B cell (primary cell): ENCODE measurements at regions not wholly inside any gene's neighbourhood (a gene's known extent, or its start where the extent isn't known, plus 50 kb on each side); places are given as distances from the start of the nearest gene placed in this dataset.

Experiments
- ATAC-seq: fragments of 200-7000 bp; cut with Tn5 transposase; one replicate; pipeline ENCODE4 v1.10.0; 2021; ENCODE audit warnings: low read depth, mild to moderate bottlenecking, moderate number of reproducible peaks, moderate library complexity
- CTCF ChIA-PET: fragments of 350-600 bp; sonication (Branson Sonifier 250); formaldehyde crosslinking; loops from one replicate; lab custom pipeline; 2021; ENCODE audit warnings: antibody characterized with exemption, inconsistent platforms; lab: Charles Lee
- POLR2A ChIA-PET: fragments of 350-600 bp; sonication (Branson Sonifier 250); formaldehyde crosslinking; loops from one replicate; lab custom pipeline; 2021; ENCODE audit warnings: antibody characterized with exemption; lab: Charles Lee
- DNase-seq: peaks from one replicate; pipeline ENCODE4 v3.0.0; 2013
- H2AFZ ChIP-seq: 2 replicates; pipeline ENCODE4 v1.6.1; 2012; ENCODE audit warnings: mild to moderate bottlenecking, low read depth, low read length; ENCODE audit not compliant: insufficient read depth, poor library complexity, severe bottlenecking
- H3K27ac ChIP-seq, 2 donors: 1 replicate in 1 of 2; 2 replicates in 1 of 2; pipeline ENCODE4 v1.5.1; 2012 to 2013; ENCODE audit warnings: low read length in 2 of 2, mild to moderate bottlenecking in 2 of 2, moderate library complexity in 1 of 2
- H3K27me3 ChIP-seq, 4 experiments: fragments of 200-600 bp in 1 of 4; sonication (generic) in 1 of 4; replicated peaks in 1 of 4; 1 replicate in 2 of 4; 2 replicates in 2 of 4; pipeline versions ENCODE4 v1.6.1 to v1.7.0; 2013 to 2016; ENCODE audit warnings: low read length in 3 of 4, mild to moderate bottlenecking in 2 of 4, mixed read lengths in 1 of 4, moderate library complexity in 1 of 4; ENCODE audit not compliant: insufficient read depth in 4 of 4, control insufficient read depth in 3 of 4; ENCODE audit errors: control extremely low read depth in 1 of 4
- H3K36me3 ChIP-seq, 2 experiments: replicated peaks in 1 of 2; 1 replicate in 1 of 2; 2 replicates in 1 of 2; pipeline versions ENCODE4 v1.6.1 to v1.7.1; 2013; ENCODE audit warnings: low read length in 1 of 2; ENCODE audit not compliant: insufficient read depth in 2 of 2, control insufficient read depth in 1 of 2; ENCODE audit errors: control extremely low read depth in 1 of 2, extremely low read depth in 1 of 2
- H3K4me1 ChIP-seq, 2 donors: fragments of 200-600 bp in 1 of 2; sonication (generic) in 1 of 2; 1 replicate in 1 of 2; 2 replicates in 1 of 2; pipeline versions ENCODE4 v1.5.1 to v1.6.1; 2013 to 2017; ENCODE audit warnings: low read length in 2 of 2; ENCODE audit not compliant: control insufficient read depth in 2 of 2, insufficient read depth in 2 of 2
- H3K4me2 ChIP-seq: replicated peaks from 2 replicates; pipeline ENCODE3; 2012; ENCODE audit warnings: mild to moderate bottlenecking, low read depth, low read length; ENCODE audit not compliant: poor library complexity, severe bottlenecking
- H3K4me3 ChIP-seq, 5 experiments: fragments of 200-600 bp in 1 of 5; sonication (generic) in 1 of 5; 1 replicate in 3 of 5; 2 replicates in 2 of 5; pipeline versions ENCODE4 v1.5.1 to v1.7.0; 2011 to 2016; ENCODE audit warnings: low read length in 4 of 5, mild to moderate bottlenecking in 4 of 5, low read depth in 2 of 5, control low read depth in 1 of 5, moderate library complexity in 1 of 5; ENCODE audit not compliant: insufficient read depth in 1 of 5; ENCODE audit errors: control extremely low read depth in 1 of 5, extremely low read depth in 1 of 5
- H3K79me2 ChIP-seq: fragments of 200-600 bp; sonication (generic); one replicate; pipeline ENCODE4 v1.6.0; 2016; ENCODE audit warnings: low read length; ENCODE audit not compliant: control insufficient read depth, insufficient read depth
- H3K9ac ChIP-seq: fragments of 200-600 bp; sonication (generic); 2 replicates; pipeline ENCODE4 v1.6.1; 2017; ENCODE audit warnings: mild to moderate bottlenecking, low read length, moderate library complexity
- H3K9me3 ChIP-seq, 3 donors: one replicate each; pipeline versions ENCODE4 v1.6.1 to v1.7.1; 2013; ENCODE audit warnings: low read length in 2 of 3; ENCODE audit not compliant: control insufficient read depth in 2 of 3, insufficient read depth in 1 of 3; ENCODE audit errors: control extremely low read depth in 1 of 3
- H4K20me1 ChIP-seq: 2 replicates; pipeline ENCODE4 v1.6.0; 2012; ENCODE audit warnings: mild to moderate bottlenecking, low read length; ENCODE audit not compliant: insufficient read depth, control insufficient read depth, poor library complexity, severe bottlenecking
- H3K27ac Mint-ChIP-seq: one replicate; pipeline ENCODE4 v1.8.0; 2021; ENCODE audit warnings: mixed read lengths
- H3K27me3 Mint-ChIP-seq: one replicate; pipeline ENCODE4 v1.8.0; 2021; ENCODE audit warnings: mixed read lengths
- H3K4me1 Mint-ChIP-seq: one replicate; pipeline ENCODE4 v1.8.0; 2021; ENCODE audit warnings: mixed read lengths
- H3K4me3 Mint-ChIP-seq: one replicate; pipeline ENCODE4 v1.8.0; 2021; ENCODE audit warnings: mixed read lengths
- H3K9me3 Mint-ChIP-seq: one replicate; pipeline ENCODE4 v1.8.0; 2022; ENCODE audit warnings: mixed read lengths; ENCODE audit not compliant: insufficient read depth
- EZH2 ChIP-seq: IDR thresholded peaks from 2 replicates; pipeline ENCODE4 v1.6.1; 2012; ENCODE audit warnings: borderline replicate concordance, low read depth, mild to moderate bottlenecking, moderate library complexity, low read length; ENCODE audit not compliant: insufficient read depth, poor library complexity, severe bottlenecking
- WGBS: methylation state at CpG from one replicate; pipeline ENCODE4 v1.1.5; 2013; ENCODE audit warnings: missing lambda C conversion rate; ENCODE audit not compliant: insufficient coverage; 5-methylcytosine and 5-hydroxymethylcytosine counted together
- intact Hi-C: fragments of 100-400 bp; cut with micrococcal nuclease; formaldehyde crosslinking; loops from one replicate; pipeline ENCODE4 v1.10.0; 2022
- TF ChIP-seq, protein P1 (sequence below): fragments of 200-600 bp; IDR thresholded peaks from one replicate; pipeline ENCODE4 v1.8.0; 2022; ENCODE audit warnings: antibody characterized with exemption, mild to moderate bottlenecking

DNA sequence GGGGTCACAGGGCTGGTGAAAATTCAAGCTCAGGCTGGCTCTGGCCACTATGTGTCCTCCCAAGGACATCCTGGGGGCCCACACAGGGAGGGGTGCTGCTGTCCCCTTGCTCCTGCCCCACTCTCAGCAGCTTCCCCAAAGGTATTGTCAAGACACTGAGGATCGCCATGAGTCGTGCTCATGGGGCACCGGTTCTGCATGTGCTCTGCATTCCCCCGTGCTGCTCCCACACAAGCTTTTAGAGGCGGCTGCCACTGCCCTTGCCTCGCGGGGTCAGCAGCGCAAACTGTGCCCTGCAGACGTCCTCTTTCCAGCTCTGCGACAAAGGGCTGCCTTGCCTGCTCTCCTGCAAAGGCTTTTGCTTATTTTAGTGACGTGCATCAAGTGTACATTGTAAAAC is 179.8 kb downstream of the ERMARD start:
- Histone ChIP-seq H2AFZ (no peak overlapping the region), H3K27me3 (no peaks in the 10 kb centered on the region), H3K36me3 (no peaks in the 10 kb centered on the region), H4K20me1 (no peaks in the 10 kb centered on the region), H3K4me2 (no peak overlapping the region), H3K79me2 (no peaks in the 10 kb centered on the region), H3K9ac (no peak overlapping the region), H3K27ac (no peak overlapping the region), H3K9me3 (peaks cover 0 to 4% (median 0%) of the 10 kb centered on the region in 3 donors), H3K4me3 (no peak overlapping the region), H3K4me1 (no peaks in the 10 kb centered on the region)
- no peak for ATAC-seq
- no peak overlapping the region for H3K27ac Mint-ChIP-seq
- ChIA-PET POLR2A (no interaction called here), CTCF (no interaction called here)
- no peak for TF ChIP-seq EZH2
- TF ChIP-seq, protein P1, sequence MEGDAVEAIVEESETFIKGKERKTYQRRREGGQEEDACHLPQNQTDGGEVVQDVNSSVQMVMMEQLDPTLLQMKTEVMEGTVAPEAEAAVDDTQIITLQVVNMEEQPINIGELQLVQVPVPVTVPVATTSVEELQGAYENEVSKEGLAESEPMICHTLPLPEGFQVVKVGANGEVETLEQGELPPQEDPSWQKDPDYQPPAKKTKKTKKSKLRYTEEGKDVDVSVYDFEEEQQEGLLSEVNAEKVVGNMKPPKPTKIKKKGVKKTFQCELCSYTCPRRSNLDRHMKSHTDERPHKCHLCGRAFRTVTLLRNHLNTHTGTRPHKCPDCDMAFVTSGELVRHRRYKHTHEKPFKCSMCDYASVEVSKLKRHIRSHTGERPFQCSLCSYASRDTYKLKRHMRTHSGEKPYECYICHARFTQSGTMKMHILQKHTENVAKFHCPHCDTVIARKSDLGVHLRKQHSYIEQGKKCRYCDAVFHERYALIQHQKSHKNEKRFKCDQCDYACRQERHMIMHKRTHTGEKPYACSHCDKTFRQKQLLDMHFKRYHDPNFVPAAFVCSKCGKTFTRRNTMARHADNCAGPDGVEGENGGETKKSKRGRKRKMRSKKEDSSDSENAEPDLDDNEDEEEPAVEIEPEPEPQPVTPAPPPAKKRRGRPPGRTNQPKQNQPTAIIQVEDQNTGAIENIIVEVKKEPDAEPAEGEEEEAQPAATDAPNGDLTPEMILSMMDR: no peak
- no peak for DNase-seq
- intact Hi-C loops: no loop called here
- H3K27me3 Mint-ChIP-seq: peaks cover 8% of the 10 kb centered on the region
- WGBS: 82% methylated on average over 10 of the region's 11 CpGs
- no peaks in the 10 kb centered on the region for H3K9me3 Mint-ChIP-seq
- H3K4me1 Mint-ChIP-seq: no peaks in the 10 kb centered on the region
- no peak overlapping the region for H3K4me3 Mint-ChIP-seq

DNA sequence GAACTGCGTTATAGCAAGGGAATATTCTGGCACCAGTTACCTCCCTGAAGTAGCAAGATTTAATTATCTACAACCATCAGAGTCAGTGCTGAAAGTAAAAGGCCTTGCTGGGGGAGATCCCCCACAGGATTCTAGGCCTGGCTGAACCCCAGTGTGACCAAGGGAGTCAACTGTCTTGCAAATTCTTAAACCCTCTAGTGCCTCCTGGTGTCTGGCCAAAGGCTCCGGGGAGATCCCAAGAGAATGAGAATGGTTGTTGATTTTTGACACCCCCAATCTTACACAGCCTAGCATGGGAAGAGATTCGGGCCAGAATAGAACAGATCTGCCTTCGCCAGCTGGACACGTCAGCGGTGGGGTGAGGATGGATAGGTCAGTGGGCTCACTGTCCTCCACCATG is 179.4 kb downstream of the ERMARD start:
- intact Hi-C loops: no loop called here
- no peak overlapping the region for H2AFZ ChIP-seq
- no peak overlapping the region for H3K4me3 ChIP-seq
- ChIA-PET POLR2A (no interaction called here), CTCF (no interaction called here)
- no peak for TF ChIP-seq EZH2
- TF ChIP-seq, protein P1: no peak
- H3K9me3 ChIP-seq: peaks cover 0 to 4% (median 0%) of the 10 kb centered on the region in 3 donors
- no peaks in the 10 kb centered on the region for H3K9me3 Mint-ChIP-seq
- no peaks in the 10 kb centered on the region for H4K20me1 ChIP-seq
- no peaks in the 10 kb centered on the region for H3K4me1 Mint-ChIP-seq
- 100% methylated on average over 3 of the region's 6 CpGs for WGBS
- H3K27me3 Mint-ChIP-seq: peaks cover 10% of the 10 kb centered on the region
- ATAC-seq (no peak), DNase-seq (no peak)
- H3K9ac ChIP-seq: no peak overlapping the region
- no peak overlapping the region for H3K27ac Mint-ChIP-seq
- no peak overlapping the region for H3K27ac ChIP-seq
- no peaks in the 10 kb centered on the region for H3K79me2 ChIP-seq
- H3K4me2 ChIP-seq: no peak overlapping the region
- H3K4me1 ChIP-seq: no peaks in the 10 kb centered on the region
- no peaks in the 10 kb centered on the region for H3K36me3 ChIP-seq
- H3K27me3 ChIP-seq: no peaks in the 10 kb centered on the region
- no peak overlapping the region for H3K4me3 Mint-ChIP-seq
